PC-9 (cell line): ENCODE measurements at regions not wholly inside any gene's neighbourhood (a gene's known extent, or its start where the extent isn't known, plus 50 kb on each side); places are given as distances from the start of the nearest gene placed in this dataset.

ENCODE experiments used
- CTCF ChIP-seq: fragments of 200-600 bp; sonication (generic); conservative IDR thresholded peaks from 2 replicates; pipeline ENCODE4 v1.6.1; 2017; ENCODE audit warnings: mixed run types, antibody characterized with exemption, mild to moderate bottlenecking, moderate library complexity
- EZH2 ChIP-seq: fragments of 200-600 bp; sonication (generic); IDR thresholded peaks from 2 replicates; pipeline ENCODE4 v1.8.0; 2017; ENCODE audit warnings: antibody characterized with exemption, low read depth

DNA sequence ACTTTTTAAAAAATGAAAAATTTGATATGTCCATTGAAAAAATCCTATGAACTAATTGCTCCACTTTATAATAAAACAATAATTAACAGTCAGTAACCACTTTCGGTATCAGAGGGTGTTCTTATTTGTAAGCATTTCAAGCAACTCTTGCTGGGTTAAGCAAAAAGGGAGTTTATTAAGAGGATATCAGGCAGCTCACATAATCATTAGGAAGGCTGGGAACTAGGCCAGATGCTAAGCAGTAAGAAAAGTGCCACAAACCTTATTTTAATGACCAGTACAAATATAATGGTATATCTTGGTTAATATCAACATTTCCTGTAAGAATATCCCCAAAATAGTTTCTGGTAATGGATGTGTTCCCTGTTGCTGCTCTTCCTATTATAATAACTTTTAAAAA, 2618.3 kb upstream of the PCDH20 start:
- TF ChIP-seq CTCF, result no peak
- TF ChIP-seq EZH2, result no peak
